Astrocyte of the cerebellum (primary cell): ENCODE measurements at regions not wholly inside any gene's neighbourhood (a gene's known extent, or its start where the extent isn't known, plus 50 kb on each side); places are given as distances from the start of the nearest gene placed in this dataset.
"Not testable (repeated sequence)": the region's sequence is repeated elsewhere in the genome, so short reads cannot be mapped to it uniquely, and the experiment has no call there.

Experiments
- DNase-seq: peaks from one replicate; pipeline ENCODE4 v3.0.0-alpha.2; 2011; ENCODE audit warnings: low read depth
- H3K4me3 ChIP-seq: 2 replicates; pipeline ENCODE4 v1.5.1; 2011; ENCODE audit warnings: mild to moderate bottlenecking, low read depth, low read length, moderate library complexity
- CTCF ChIP-seq: IDR thresholded peaks from 2 replicates; pipeline ENCODE4 v1.5.1; 2012; ENCODE audit warnings: low read length, low read depth, moderate library complexity, mild to moderate bottlenecking; ENCODE audit errors: missing control alignments
- in situ Hi-C: cut with HindIII; loops from 2 replicates; pipeline ENCODE4 v1.10.0; 2017; ENCODE audit warnings: low sequenced_read_pairs

- H3K4me3 ChIP-seq, result no peak overlapping the region
- TF ChIP-seq CTCF, result no peak
- DNase-seq, result no peak
- in situ Hi-C loops, result loop anchor here (25.0 kb wide), 1 partner anchor 185 kb away; no protein-coding TSS in a partner anchor
These were observed 409.6 kb upstream of the MDFIC2 start for GRCh38 chr3:70722018-70722417.

- TF ChIP-seq CTCF, result peak; percentile 51
- DNase-seq, result peak; percentile 23
- in situ Hi-C loops, result loop anchor here (25.0 kb wide), 1 partner anchor 180 kb away; no protein-coding TSS in a partner anchor
- H3K4me3 ChIP-seq, result no peak overlapping the region
These were observed 404.4 kb upstream of the MDFIC2 start for GRCh38 chr3:70716832-70717231.

GRCh38 chr3:70712449-70713082 is 400.1 kb upstream of the MDFIC2 start:
- H3K4me3 ChIP-seq, result no peak overlapping the region
- no peak for TF ChIP-seq CTCF
- in situ Hi-C loops, result loop anchor here (25.0 kb wide), 1 partner anchor 175 kb away; no protein-coding TSS in a partner anchor
- no peak for DNase-seq

GRCh38 chr3:70703305-70704102 is 391.1 kb upstream of the MDFIC2 start:
- H3K4me3 ChIP-seq, result no peak overlapping the region
- DNase-seq, result no peak
- TF ChIP-seq CTCF, result no peak
- in situ Hi-C loops, result loop anchor here (25.0 kb wide), 1 partner anchor 166 kb away; no protein-coding TSS in a partner anchor

- no peak for TF ChIP-seq CTCF
- no peak overlapping the region for H3K4me3 ChIP-seq
- in situ Hi-C loops, result loop anchor here (25.0 kb wide), 1 partner anchor 165 kb away; no protein-coding TSS in a partner anchor
- DNase-seq, result no peak
These were observed 389.7 kb upstream of the MDFIC2 start for GRCh38 chr3:70702132-70702531.

GRCh38 chr3:70684701-70685100 is 372.3 kb upstream of the MDFIC2 start:
- in situ Hi-C loops, result no loop called here
- no peak overlapping the region for H3K4me3 ChIP-seq
- no peak for DNase-seq
- no peak for TF ChIP-seq CTCF

- DNase-seq, in situ Hi-C loops, H3K4me3 ChIP-seq: not testable (repeated sequence)
These were observed 363.4 kb upstream of the MDFIC2 start for GRCh38 chr3:70675810-70676209.
